NCI-H1930 (cell line): ENCODE measurements at regions not wholly inside any gene's neighbourhood (a gene's known extent, or its start where the extent isn't known, plus 50 kb on each side); places are given as distances from the start of the nearest gene placed in this dataset.
"Not testable (repeated sequence)": the region's sequence is repeated elsewhere in the genome, so short reads cannot be mapped to it uniquely, and the experiment has no call there.

Experiments
- DNase-seq, 2 experiments: peaks; one replicate each; lab custom pipeline; 2025; lab: John Stamatoyannopoulos, UW

DNA sequence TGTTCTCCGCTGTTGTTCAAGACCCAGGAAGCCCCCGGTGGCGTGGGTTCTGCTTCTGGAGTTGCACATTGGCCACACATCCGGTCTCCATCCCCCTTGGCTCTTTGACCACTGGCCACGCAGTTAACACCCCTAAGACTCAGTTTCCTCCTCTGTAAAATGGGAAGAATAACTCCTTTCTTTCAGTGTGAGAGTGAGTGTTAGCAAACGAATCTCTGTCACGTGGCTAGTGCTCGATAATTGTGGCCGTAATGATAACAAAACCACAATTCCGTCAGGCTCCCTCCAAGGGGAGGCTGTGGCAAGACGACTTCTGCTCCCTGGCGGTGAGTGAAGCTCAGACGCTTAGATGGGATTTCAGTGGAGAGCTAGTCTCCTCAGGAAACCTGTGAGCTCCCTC lies 315.2 kb upstream of the B3GAT1 start:
- no peak for DNase-seq

DNA sequence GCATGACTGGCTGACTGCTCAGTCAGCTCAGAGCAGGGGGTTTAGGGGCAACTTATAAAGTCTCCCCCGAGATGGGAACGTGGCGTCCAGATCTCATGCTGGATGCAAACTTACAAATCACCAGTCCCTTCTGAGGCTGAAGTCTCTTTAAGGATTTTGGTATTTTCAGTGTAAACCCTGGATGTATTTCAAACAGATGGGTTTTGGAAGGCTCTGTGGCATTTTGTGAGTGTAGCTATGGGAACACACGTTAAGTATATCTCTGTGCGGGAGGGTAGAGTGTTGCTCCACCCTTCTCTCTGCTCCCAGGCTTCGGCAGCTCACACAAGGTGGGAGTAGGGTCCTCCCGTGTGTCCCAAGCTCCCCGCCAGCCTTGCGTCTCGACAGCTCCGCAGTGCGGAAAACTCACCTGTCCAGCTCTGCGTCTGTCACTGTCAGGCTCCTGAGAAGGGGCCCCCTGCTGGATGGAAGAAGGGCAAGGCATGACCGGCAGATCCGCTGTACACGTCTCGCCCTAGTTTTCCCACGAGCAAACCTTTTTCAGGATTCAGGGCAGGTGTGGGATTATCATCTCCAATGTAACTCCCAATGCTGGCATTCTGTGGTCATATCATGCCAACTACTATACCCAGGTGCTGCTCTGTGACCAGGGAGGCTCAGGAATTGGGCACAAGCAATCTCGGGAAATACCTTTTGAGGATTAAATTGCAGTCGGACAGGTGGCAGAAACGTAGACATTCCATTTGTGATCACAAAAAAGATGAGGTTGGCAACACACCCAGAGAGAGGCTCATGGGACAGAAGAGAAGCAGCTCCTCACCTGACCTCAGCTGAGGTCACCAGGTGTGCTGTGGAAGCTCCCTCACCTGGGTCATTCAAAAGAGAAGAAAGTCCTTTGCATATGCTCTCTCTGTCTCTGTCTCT lies 313.9 kb upstream of the B3GAT1 start:
- peak in 1 of 2 experiments; percentile 10 for DNase-seq

DNA sequence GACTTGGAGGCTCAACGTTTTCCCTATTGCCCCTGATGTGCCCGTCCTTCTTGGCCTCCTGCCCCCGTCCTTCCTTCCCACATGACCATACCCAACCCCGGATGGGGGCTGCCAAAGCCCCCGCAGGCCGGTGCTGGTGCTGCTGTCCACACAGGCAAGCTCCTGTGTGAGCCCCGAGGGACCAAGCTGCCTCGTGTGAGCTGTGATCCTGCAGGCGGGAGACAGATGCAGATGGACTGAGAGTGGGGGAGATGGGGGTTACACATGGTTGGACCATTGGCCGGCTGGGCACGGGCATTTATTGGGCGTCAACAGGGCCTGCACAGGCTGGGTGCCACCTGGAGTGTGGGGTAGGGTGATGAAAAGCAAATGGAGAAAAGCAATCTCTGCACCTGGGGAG lies 313.2 kb upstream of the B3GAT1 start:
- DNase-seq = no peak

DNA sequence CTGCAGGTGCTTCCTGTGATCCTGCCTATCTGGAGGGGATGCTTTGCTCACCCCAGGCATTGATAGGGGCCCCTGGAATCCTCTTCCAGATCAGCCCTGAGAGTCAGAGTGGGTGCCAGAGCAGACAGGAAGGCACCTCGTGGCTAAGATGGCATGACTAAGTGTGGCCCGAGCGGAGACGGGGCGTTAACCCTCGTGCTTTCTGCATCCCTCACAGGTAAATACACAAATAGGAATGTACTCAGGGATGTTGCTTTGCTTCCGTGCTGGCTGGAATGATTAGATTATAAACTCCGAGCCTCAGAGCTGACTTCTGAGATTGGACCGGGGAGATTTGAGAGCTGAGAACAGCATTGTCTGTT lies 312.7 kb upstream of the B3GAT1 start:
- DNase-seq = no peak

DNA sequence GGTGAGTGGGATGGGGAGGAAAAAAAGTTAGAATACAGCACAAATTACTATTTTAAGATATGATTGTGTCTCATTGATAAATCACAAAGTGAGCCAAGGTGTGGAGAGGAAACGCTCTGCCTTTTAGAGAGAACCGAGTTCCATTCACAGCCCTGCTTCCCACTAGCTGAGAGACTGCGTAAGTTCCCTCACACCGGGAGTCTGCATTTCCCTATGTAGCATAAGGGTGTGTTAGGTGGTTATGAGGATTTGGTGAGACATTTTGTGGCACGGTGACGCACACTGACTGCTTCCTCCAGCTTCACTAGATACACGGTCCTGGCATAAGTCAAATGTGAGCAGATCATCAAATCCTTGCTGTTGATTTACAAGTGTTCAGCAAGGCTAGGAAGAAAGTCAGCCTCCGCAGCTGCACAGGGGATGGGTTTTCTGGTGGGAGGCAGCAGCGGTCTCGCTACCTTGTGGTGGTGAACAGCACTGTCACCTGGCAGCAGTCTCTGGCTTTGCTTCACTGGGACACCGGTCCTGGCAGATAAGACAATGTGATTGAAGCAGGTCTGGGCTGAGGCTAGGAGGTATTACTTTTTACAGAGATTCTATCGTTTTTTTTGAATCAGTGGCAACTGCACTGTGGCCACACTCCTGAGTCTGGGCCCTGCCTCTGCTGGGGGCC lies 312.2 kb upstream of the B3GAT1 start:
- DNase-seq = no peak

DNA sequence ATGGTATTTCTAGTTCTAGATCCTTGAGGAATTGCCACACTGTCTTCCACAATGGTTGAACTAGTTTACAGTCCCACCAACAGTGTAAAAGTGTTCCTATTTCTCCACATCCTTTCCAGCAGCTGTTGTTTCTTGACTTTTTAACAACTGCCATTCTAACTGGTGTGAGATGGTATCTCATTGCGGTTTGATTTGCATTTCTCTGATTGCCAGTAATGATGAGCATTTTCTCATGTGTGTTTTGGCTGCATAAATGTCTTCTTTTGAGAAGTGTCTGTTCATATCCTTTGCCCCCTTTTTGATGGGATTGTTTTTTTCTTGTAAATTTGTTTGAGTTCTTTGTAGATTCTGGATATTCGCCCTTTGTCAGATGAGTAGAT lies 308.6 kb upstream of the B3GAT1 start:
- not testable (repeated sequence) for DNase-seq

DNA sequence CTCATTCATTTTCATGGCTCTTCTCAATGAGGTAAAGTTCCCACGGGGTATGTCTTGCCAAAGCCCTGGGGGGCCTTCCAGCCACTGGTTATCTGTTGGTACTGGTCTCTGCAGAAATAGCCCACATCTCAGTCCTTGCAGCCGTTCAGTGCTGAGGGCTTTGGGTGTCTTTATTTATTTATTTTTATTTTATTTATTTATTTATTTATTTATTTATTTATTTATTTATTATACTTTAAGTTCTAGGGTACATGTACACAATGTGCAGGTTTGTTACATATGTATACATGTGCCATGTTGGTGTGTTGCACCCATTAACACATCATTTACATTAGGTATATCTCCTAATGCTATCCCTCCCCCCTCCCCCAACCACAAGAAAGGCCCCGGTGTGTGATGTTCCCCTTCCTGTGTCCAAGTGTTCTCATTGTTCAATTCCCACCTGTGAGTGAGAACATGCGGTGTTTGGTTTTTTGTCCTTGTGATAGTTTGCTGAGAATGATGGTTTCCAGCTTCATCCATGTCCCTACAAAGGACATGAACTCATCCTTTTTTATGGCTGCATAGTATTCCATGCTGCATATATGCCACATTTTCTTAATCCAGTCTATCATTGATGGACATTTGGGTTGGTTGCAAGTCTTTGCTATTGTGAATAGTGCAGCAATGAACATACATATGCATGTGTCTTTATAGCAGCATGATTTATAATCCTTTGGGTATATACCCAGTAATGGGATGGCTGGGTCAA lies 308.1 kb upstream of the B3GAT1 start:
- not testable (repeated sequence) for DNase-seq

DNA sequence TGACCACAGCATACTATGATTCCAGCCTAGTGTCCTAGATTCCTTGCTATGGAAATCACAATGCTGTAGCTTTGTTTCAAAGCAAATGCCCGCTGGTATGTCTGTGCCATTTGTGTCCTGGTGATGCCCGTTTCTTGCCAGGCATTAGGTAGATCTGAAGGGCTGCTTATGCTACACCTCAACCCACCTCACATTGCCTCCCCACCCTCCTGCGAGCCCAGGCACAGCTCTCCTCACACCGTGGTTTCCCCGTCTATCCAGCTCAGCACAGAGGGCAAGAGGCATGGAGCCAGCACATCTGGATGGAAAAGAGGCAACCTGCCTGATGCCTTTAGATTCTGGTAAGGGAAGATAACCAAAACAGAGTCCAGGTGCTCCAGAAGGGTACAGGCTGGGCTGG lies 307.4 kb upstream of the B3GAT1 start:
- no peak for DNase-seq

DNA sequence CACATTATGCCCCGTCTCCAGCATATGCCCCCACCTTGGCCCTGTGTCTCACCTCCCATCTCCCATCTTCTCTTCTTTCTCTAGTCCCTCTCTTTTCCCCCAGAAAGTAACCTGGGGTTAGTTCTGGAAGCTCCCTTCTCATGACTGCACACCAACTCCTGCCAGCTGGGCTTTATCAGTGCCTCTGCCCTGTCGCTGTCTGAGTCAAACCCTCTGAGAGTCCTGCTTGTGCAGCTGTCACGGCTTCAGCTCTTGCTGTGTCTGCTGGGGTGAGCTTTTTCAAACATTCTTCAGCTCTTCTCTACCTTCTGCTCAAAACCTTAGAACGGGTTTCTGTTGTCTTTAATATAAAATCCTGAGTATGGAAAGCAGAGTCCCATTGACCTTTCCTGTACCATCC lies 304.5 kb upstream of the B3GAT1 start:
- no peak for DNase-seq

DNA sequence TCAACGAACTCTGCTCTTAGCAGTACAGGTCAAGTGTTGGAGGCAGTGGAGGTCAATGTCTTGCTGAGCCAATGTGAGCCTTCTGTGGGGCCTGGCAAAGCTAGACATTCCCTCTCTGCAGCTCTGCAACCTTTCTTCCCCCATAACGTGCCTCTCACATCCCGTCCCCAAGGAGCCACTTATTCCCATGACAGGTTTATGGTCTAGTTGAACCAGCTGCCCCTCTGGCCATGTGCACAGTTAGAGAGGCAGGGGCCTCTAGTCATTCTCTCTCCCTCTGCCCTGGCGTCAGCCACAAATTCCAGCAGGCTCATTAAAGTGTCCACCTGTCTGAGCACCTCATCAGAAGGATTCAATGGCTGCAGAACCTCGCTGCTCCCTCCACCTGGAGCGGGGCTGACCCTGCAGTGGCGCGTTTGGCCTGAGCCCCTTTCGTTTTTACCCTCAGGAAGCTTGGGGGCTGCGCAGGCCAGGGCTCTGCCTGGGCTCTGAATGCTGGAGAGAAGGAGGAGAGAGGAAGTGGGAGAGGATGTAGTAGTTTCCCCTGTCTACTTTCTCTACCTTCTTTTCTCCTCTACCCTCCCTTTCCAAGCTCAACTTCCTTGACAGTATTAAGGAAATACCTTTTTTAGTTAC lies 302.1 kb upstream of the B3GAT1 start:
- no peak for DNase-seq

DNA sequence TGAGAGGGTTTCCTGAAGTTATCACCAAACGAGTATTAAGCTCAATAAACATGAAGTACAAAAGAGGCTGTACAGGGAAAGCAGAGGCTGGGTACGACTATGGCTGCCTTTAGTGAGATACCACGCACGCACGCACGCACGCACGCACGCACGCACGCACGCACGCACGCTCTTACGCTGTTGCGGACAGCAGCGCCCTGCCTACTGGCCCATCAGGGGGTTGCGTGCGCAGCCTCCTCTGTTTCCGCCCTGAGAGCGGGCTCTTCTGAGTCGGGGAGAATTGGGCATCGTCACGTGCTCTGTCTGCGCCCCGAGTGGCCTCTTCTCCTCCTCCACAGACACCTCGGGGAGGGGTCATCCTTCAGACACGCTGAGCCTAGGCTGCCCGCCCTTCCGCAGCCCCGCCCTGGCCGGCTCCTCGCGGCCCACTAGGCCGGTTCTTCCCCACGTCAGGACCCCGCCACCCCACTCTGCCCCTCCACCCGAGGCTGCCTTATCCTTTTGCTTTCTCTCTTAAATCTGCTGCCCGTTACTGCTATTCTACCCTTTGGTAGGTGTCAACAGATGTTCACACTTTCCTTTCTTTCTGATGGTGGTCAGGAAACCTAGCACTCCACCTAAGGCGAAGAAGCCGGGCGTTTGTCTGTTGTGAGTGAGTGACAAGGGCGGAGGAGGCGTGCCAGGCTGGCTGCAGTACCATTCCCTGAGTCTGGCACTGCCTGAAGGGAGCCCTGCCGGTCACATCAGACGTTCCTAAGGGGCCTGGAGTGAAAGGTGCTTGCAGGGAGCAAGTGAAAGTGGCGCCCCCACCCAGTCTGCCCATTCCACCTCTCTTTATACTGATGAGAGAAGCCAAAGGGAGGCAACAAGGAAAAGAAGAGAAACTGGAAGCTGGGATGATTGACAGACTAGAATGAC lies 300.4 kb upstream of the B3GAT1 start:
- DNase-seq = peak; percentile 59 to 69

DNA sequence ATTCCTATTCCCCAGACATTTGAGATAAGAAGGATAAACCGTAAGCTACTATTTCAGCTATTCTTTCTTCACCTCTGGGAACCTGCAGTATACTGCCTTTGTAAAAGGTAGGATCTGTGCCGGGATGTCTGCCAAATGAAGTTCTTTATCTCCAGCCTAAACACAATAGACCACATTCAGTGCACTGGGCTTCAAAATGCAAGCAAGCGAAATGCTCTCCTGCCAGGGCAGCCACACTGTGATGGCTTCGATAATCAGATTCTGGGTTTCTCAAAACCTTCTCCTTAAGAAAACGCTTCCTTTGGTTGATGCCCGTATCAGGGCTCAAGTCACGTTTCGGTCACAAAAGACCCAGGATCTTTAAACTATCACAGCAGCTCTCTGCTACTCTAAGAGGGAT lies 299.5 kb upstream of the B3GAT1 start:
- no peak for DNase-seq

DNA sequence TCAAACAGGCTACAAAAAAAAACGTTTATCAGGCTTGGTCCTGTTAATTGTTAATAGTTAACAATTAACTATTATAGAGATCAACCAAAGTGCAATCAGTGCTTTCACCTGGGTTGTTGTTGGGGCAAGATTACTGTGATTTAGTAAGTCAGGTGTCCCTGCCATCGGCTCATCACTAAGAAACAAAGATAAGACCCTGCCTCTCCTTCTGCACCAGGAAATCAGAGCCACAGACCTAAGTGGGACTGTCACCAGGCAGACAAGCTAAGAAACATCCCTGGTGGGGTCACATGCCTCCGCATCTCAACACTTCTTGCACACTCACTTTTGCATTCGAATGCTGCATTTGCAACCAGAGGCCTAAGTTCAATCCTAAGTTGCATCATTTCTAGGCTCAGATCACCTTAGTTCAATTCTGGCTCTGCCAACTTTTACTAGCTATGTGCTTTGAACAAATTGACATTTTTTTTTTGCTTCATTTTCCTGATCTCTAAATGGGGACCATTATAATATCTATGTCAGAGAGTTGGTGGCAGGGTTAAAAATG lies 298.9 kb upstream of the B3GAT1 start:
- DNase-seq = no peak

DNA sequence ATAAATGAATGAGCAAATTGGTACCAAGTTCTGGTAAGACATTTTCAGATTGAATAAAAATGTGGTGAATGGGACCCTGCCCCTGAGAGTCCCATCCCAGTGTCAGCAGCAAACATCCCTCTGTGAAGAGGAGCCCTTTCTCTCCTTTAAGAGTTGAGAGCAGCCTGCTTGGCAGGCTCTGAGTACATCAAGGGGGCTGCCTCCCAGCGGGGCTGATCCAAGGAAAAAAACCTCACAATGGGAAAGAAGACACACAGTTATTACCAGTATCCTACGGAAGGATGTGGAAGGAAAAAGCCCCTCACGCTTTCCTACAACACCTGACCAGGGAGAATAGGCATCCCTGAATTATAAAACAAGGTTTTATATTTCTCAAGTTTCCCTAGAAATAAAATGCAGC lies 293.8 kb upstream of the B3GAT1 start:
- DNase-seq = no peak

DNA sequence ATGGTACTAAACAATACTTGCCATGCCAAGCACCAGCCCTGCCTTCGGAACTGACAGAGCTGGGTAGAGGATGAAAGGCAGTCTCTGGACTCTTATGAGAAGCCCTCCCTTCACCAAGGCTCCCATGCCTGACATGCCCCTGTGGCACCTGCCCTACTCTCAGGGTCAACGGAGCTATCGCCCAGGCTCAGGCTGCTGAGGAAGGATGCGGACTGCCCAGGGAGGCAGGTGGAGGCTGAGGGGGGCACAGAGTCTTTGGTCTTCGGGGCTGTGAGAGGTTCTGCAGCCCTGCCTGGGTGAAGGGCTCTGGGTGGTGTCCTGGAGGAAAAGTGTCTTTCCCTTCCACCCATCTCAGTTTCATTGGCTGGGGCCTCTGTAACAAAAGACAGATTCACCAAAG lies 290.8 kb upstream of the B3GAT1 start:
- DNase-seq = no peak

DNA sequence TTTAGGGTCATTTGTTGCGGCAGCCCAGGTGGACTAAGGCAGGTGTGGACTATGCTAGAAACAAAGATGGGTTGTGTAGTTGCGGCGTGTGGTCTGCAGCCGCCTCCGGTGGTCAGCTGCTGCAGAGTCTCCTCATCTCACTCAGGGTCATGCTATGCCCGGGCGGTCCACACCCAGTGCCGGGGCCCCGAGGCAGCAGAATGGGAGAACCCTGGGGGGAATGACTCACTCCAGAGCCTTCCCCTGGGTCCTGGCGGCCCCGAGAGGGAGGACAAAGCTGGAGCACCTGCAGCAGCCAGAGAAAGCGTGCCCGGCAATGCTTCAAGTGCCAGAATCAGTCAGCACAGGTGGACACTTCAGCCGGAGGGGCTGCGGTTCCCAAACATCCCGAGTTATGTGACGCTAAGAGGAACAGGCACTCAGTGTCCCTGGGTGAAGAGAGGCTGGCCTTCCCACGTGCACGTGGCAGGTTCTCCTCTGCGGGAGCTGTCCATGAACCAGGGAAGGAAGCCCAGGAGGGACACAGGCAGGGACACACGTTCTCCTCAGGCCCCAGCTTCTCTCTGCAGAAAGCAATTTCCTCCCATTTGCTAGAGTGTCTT lies 289.6 kb upstream of the B3GAT1 start:
- no peak for DNase-seq

DNA sequence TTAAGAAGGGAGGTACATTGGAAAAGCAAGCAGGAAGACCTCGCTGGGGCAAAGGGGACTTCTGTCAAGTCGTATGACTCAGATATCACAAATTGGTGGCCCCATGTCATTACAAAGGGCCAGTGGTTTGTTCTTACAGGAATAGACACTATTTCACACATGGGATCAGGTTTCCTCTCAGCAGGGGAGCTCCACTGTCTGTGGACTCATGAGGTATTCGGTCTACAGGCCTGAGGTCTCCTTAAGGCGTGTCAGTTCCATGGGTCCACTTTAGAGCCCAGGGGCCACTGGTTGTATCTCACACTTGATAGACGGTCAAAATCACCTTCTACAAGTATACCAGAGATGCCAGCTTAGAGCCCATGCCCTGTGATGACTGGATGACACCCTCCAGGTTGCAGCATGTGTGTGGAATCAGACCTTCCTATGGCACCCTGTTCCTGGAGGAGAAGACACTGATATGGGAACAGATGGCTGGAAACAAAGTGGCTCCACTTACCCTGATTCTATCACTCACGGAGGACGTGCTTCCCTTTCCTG lies 288.1 kb upstream of the B3GAT1 start:
- DNase-seq = no peak

DNA sequence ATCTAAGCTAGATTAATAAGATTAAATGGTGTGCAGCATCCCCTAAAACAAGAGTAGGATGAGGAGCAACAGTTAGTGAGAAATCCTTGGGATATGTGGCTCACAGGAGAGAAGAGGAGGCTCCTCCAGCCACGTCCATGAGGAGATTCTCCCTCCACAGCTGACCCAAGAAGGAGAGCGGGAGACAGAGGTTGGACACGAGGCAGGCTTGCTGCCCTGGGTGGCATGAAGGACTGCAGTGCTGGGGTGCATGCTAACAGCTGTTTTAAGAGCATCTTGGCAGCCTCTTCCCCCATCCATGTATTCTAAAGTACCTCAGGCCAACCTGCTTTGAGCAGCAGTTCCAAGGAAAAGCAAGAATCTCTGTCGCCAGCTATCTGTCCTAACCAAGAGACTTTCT lies 284.4 kb upstream of the B3GAT1 start:
- no peak for DNase-seq

DNA sequence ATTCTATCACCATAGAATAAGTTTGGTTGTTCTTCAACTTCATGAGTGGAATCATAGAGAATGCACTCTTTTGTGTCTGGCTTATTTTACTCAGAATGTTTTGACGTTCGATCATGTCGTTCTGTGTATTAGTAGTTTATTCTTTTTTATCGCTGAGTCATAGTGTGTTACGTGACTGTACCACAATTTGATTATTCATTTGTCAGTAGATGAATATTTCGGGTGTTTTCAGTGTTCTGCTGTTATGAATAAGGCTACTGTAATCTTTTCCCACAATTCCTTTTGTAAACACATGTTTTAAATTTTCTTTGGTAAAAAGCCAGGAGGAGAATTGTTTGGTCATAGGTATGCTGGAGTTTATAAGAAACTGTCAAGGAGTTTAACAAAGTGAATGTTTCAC lies 279.9 kb upstream of the B3GAT1 start:
- no peak for DNase-seq

DNA sequence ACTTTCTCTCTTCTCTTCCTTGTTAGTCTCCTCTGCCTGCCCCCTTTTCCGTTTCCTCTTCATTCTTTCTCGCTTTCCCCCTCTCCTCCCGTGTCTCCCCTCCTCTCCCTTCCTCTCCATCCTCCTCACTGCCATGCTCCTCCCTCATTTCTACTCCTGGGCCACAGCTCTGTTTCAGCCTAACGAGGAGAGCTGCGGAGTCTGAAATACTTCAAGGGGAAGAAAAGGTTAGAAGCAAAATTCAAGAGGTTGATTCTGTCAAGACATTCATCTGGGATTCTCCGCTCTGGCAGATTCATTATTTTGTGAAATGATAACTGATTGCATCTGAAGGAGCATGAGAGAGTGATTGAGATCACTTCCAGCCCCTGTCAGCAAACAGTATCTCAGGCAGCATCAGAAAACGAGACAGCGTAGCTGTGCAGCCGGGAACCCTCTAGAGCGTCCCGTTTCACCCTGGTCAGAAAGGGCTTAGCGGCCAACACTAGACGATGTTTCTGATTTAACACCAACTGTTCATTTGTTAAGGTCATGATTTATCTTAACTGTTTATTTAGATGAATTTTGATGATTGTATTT lies 279.3 kb upstream of the B3GAT1 start:
- DNase-seq = no peak
